Thyroid gland (tissue), 4 donors: ENCODE measurements at regions not wholly inside any gene's neighbourhood (a gene's known extent, or its start where the extent isn't known, plus 50 kb on each side); places are given as distances from the start of the nearest gene placed in this dataset.

ENCODE experiments used
- DNase-seq, 2 donors: peaks; one replicate each; pipeline ENCODE4 v3.0.0-alpha.2; 2019
- H3K27ac ChIP-seq, 3 donors: fragments of 200-600 bp; sonication (generic); 1 replicate in 2 of 3; 2 replicates in 1 of 3; pipeline ENCODE4 v1.5.1; 2016 to 2019; ENCODE audit warnings: mild to moderate bottlenecking in 1 of 3, moderate library complexity in 1 of 3
- H3K27me3 ChIP-seq: fragments of 200-600 bp; sonication (generic); one replicate; pipeline ENCODE4 v1.5.1; 2019
- H3K36me3 ChIP-seq, 2 donors: fragments of 200-600 bp; sonication (generic); one replicate each; pipeline ENCODE4 v1.5.1; 2016 to 2019
- H3K4me1 ChIP-seq, 2 donors: fragments of 200-600 bp; sonication (generic); one replicate each; pipeline ENCODE4 v1.5.1; 2017 to 2019
- H3K4me3 ChIP-seq, 3 donors: fragments of 200-600 bp; sonication (generic); replicated peaks in 1 of 3; 1 replicate in 2 of 3; 2 replicates in 1 of 3; pipeline ENCODE4 v1.5.1; 2016; ENCODE audit warnings: mild to moderate bottlenecking in 1 of 3
- H3K9me3 ChIP-seq: fragments of 200-600 bp; sonication (generic); one replicate; pipeline ENCODE4 v1.5.1; 2017
- CTCF ChIP-seq, 6 experiments: fragments of 200-600 bp in 3 of 6; fragments of 450-650 bp in 3 of 6; sonication (generic) in 3 of 6; IDR thresholded peaks; one replicate each; pipeline ENCODE4 v1.5.1; 2016 to 2019; ENCODE audit warnings: antibody characterized with exemption in 6 of 6, mild to moderate bottlenecking in 2 of 6, inconsistent platforms in 1 of 6, moderate library complexity in 1 of 6
- POLR2A ChIP-seq, 2 donors: fragments of 450-650 bp; IDR thresholded peaks; one replicate each; pipeline ENCODE4 v1.6.1; 2017; ENCODE audit warnings: antibody characterized with exemption in 2 of 2, mild to moderate bottlenecking in 2 of 2, moderate library complexity in 1 of 2
- WGBS, 2 donors: methylation state at CpG; one replicate each; pipeline ENCODE4 v1.1.5; 2017; 5-methylcytosine and 5-hydroxymethylcytosine counted together
- intact Hi-C: fragments of 100-400 bp; cut with DNase I; formaldehyde crosslinking; loops from one replicate; pipeline ENCODE4 v1.15.1; 2023

DNA sequence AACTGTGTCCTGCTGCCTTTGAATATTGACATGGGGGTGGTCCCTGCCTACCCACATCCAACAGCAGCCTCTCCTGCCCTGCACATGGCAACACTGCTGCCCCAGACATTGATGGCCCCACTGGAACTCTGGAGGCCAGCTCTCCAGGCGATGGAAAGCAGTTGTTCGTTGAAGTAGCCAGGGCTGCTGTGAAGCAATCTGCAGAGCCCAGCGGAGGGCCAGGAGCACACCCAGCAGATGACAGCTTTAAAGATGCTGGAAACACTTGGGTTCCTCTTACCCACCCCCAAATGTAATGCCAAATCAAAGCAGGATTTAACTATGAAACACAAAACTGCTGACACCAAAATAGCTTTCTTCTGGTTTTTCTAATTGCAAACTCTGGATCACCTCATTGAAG, 165.6 kb upstream of the NAV2 start:
- Histone ChIP-seq H3K4me1 (peaks cover 15 to 18% of the 10 kb centered on the region in 2 donors), H3K4me3 (no peak overlapping the region), H3K36me3 (no peaks in the 10 kb centered on the region), H3K27me3 (no peaks in the 10 kb centered on the region), H3K9me3 (no peaks in the 10 kb centered on the region), H3K27ac (no peak overlapping the region)
- DNase-seq, result no peak
- 67 to 87% methylated on average over 3 of the region's 3 CpGs for WGBS, 2 donors
- intact Hi-C loops, result no loop called here
- no peak for TF ChIP-seq CTCF (IDR thresholded peaks at IDR 0.05)
- TF ChIP-seq POLR2A (IDR thresholded peaks at IDR 0.05), result no peak

DNA sequence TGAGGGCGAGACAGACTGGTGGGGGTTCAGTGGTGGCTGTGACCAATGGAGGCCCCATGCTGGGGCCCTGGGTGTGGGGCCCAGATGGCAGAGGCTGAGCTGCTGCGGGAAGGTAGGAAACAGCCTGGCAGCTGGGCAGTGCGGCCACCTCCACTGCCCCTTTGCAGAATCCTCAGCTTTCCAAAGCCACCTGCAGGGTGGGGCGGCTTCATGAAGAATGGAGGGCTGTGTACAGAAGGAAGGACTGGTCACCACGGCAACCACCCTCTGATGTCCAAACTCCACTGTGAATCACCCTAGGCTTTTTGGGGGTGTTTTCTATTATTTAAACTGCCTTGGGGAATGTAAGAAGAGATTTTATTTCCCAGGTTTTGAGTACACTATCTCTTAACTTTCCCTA, 166.3 kb upstream of the NAV2 start:
- Histone ChIP-seq H3K9me3 (no peaks in the 10 kb centered on the region), H3K36me3 (no peaks in the 10 kb centered on the region), H3K4me1 (peaks cover 7 to 10% of the 10 kb centered on the region in 2 donors), H3K27ac (no peak overlapping the region), H3K27me3 (no peaks in the 10 kb centered on the region), H3K4me3 (no peak overlapping the region)
- DNase-seq, result no peak
- intact Hi-C loops, result no loop called here
- 89 to 91% methylated on average over 2 to 5 of the region's 5 CpGs for WGBS, 2 donors
- TF ChIP-seq POLR2A (IDR thresholded peaks at IDR 0.05), result no peak
- no peak for TF ChIP-seq CTCF (IDR thresholded peaks at IDR 0.05)

- no peaks in the 10 kb centered on the region for H3K36me3 ChIP-seq
- H3K9me3 ChIP-seq, result no peaks in the 10 kb centered on the region
- no peak for DNase-seq
- no peak overlapping the region for H3K4me3 ChIP-seq
- no peaks in the 10 kb centered on the region for H3K27me3 ChIP-seq
- 90 to 92% methylated on average over 3 of the region's 3 CpGs for WGBS, 2 donors
- intact Hi-C loops, result no loop called here
- H3K27ac ChIP-seq, result no peak overlapping the region
- no peak for TF ChIP-seq CTCF (IDR thresholded peaks at IDR 0.05)
- no peak for TF ChIP-seq POLR2A (IDR thresholded peaks at IDR 0.05)
- H3K4me1 ChIP-seq, result peaks cover 11 to 13% of the 10 kb centered on the region in 2 donors
Measured at GRCh38 chr11:19541521-19542049, 171.1 kb upstream of the NAV2 start.

GRCh38 chr11:19539861-19540260, 172.8 kb upstream of the NAV2 start:
- H3K36me3 ChIP-seq, result no peaks in the 10 kb centered on the region
- DNase-seq, result no peak
- no peak overlapping the region for H3K4me3 ChIP-seq
- 88 to 92% methylated on average over 6 of the region's 6 CpGs for WGBS, 2 donors
- H3K27me3 ChIP-seq, result no peaks in the 10 kb centered on the region
- H3K9me3 ChIP-seq, result no peaks in the 10 kb centered on the region
- H3K27ac ChIP-seq, result no peak overlapping the region
- TF ChIP-seq CTCF (IDR thresholded peaks at IDR 0.05) (no peak), POLR2A (IDR thresholded peaks at IDR 0.05) (no peak)
- intact Hi-C loops, result no loop called here
- peaks cover 25 to 26% of the 10 kb centered on the region in 2 donors for H3K4me1 ChIP-seq

GRCh38 chr11:19537803-19538453, 174.7 kb upstream of the NAV2 start:
- no peak for DNase-seq
- Histone ChIP-seq H3K9me3 (no peaks in the 10 kb centered on the region), H3K27me3 (no peaks in the 10 kb centered on the region), H3K4me1 (peaks cover 25 to 26% of the 10 kb centered on the region in 2 donors), H3K27ac (peak overlapping the region in 2 of 3 donors; percentile 79 to 81), H3K36me3 (no peaks in the 10 kb centered on the region), H3K4me3 (no peak overlapping the region)
- 74 to 86% methylated on average over 3 of the region's 3 CpGs for WGBS, 2 donors
- TF ChIP-seq CTCF (IDR thresholded peaks at IDR 0.05) (peak in 1 of 6 experiments; percentile 14), POLR2A (IDR thresholded peaks at IDR 0.05) (no peak)
- intact Hi-C loops, result no loop called here
